ENCODE measurements at regions not wholly inside any gene's neighbourhood (a gene's known extent, or its start where the extent isn't known, plus 50 kb on each side); places are given as distances from the start of the nearest gene placed in this dataset.

GRCh38 chr5:56540266-56540665 lies 275.1 kb upstream of the MAP3K1 start:
- no peak for DNase-seq

- no peak for DNase-seq
Observed at GRCh38 chr5:56538580-56538979, 276.8 kb upstream of the MAP3K1 start.

GRCh38 chr5:56535347-56535746 lies 280.0 kb upstream of the MAP3K1 start:
- no peak for DNase-seq

DNA sequence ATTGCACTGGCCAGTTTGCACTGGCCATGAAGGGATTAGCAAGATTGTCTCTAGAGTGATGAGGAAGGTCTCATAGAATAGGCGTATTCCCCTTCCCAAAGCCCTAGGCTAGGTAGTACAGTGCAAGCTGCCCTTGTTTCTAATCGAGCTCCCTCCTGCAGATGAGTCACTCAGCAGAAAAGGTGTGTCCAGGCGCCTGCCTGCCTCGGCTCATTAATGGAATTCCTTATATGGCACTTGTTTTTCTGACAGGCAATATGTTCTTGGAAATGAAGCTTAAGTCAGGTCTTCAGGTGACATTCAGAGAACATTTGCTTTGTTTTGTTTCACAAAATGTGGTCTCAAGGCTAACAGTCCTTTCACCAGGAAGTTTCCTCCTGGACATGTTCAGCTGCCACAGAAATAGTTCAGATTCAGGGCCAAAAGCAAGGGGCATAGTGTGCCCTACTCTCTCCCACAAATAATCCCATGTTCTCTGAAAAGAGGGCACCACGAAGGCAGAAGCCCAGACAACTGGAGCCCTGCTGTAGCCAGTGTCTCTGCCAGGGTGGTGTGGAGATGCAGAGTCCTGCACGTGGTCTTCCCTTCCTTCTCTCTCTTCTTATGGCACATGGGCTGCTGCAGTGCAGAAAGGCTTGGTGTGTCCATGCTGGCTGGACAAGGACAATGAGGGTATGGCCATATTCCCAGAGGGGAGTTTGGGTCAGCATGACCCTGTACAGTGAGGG lies 281.1 kb upstream of the MAP3K1 start:
- no peak for DNase-seq

- DNase-seq, result no peak
Observed at GRCh38 chr5:56532466-56532865, 282.9 kb upstream of the MAP3K1 start.

GRCh38 chr5:56530626-56531138 lies 284.7 kb upstream of the MAP3K1 start:
- DNase-seq, result no peak

GRCh38 chr5:56529666-56530430 lies 285.5 kb upstream of the MAP3K1 start:
- DNase-seq, result no peak

DNA sequence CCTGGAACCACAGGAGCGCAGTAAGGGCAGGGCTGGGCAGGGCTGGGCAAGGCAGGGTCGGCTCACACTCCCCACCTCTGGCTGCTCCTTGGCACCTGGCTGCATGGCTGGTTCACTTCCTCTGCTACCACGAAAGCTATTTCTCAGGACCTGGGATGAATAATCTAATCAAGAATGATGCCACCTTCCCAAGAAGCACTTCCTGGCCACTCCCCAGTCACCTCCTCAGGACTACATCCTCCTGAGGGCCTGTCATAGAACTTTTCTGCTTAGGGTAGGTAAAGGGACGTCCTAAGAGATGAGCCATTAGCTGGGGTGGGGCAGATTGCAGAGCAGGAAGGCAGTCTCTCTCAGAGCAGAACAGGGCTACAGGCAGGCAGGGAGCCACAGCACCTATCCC lies 288.2 kb upstream of the MAP3K1 start:
- no peak for DNase-seq

GRCh38 chr5:56525113-56525512 lies 290.2 kb upstream of the MAP3K1 start:
- DNase-seq, result no peak

GRCh38 chr5:56523790-56524575 lies 290.9 kb upstream of the ANKRD55 start:
- no peak for DNase-seq

GRCh38 chr5:56522960-56523359 lies 289.8 kb upstream of the ANKRD55 start:
- DNase-seq, result no peak

GRCh38 chr5:56522169-56522568 lies 289.0 kb upstream of the ANKRD55 start:
- no peak for DNase-seq

DNA sequence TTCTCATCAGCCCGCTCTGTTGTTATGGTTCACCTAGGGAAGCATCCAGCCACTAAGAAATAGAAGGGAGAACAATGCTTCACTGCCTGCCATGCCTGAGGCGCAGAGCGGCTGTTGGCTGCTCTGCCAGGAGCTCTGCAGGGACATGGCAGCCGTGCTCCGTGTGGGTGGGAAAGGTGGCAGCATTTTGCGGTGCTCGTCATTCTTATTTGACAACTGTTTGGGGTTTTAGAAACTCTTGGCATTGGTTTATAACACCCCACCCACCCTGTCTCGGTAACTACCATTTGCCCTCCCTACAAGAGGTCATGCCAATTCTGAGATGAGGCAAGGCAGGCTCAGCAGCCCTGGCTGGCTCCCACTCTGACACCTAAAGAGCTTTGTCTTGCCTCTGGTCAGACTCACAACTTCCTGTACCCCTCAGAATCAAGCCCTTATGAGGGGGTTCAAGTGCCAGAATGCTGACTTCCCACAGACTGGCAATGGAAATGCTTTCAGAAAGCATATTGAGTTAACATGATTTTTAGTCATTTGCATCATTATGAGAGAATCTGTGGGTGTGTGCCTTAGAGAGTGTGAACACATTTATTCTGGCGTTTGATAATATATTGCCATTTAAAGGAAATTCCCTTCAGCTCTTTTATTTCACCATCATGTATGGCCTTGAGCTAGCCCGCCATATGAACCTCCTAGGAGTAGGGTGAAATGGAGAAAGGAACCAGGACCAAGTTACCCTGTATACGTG lies 288.0 kb upstream of the ANKRD55 start:
- DNase-seq, result no peak

DNA sequence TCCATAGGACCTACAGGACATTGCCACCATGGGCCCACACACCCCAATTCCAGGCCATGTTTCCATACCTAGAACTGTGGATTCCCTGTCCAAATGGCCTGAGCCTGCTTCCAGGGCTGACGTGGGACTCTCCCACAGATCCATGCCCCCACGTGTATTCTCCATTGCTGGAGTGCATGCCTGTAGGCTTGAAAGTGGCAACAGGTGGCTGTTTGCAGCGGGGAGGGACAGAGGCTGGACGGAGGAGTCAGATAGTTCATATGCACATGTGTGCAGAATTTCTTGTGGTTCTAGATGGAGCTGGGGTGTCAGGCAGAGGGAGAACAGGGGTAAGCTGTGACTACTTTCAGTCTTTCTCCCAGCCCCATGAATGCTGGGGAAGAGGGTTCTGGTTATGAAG lies 285.7 kb upstream of the ANKRD55 start:
- DNase-seq, result no peak

DNA sequence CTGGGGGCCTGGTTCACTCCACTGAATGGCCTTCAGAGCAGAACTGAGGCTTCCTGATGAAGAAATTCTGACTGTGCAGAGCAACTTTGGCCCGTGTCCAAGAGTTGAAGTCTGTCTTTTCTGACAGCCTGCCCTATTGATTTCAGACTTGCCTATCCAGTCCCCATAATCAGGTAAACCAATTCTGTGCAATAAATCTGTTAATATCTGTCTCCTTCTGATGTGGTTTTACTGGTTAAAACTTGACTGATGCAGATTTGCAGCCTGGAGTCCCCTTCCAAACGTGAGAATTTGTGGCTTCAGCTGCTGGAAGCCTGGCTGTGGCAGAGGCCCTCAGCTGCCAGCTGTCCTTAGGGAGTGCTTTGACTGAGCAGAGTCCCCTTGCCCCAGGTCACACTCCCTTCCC lies 283.9 kb upstream of the ANKRD55 start:
- no peak for DNase-seq

GRCh38 chr5:56516441-56516840 lies 283.3 kb upstream of the ANKRD55 start:
- no peak for DNase-seq

DNA sequence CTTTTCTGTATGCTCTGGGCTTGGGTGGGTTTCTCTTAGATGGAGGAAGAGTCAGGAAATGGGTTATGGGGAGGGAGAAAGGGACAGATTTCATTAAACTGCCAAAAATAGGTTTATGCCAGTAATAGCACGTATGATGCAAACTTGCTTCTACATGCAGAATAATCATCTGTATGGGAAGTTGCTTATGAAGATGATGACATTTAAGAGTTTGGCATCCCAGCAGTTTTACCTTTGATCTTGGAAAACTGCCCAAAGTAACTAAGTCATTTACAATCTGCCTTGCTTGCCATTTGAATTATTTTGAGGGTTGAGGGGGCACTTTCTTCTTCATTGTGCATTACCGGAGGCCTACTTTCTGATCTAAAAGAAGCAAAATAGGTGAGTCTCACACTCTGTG lies 282.9 kb upstream of the ANKRD55 start:
- DNase-seq, result no peak

GRCh38 chr5:56515011-56515410 lies 281.9 kb upstream of the ANKRD55 start:
- DNase-seq, result no peak

DNA sequence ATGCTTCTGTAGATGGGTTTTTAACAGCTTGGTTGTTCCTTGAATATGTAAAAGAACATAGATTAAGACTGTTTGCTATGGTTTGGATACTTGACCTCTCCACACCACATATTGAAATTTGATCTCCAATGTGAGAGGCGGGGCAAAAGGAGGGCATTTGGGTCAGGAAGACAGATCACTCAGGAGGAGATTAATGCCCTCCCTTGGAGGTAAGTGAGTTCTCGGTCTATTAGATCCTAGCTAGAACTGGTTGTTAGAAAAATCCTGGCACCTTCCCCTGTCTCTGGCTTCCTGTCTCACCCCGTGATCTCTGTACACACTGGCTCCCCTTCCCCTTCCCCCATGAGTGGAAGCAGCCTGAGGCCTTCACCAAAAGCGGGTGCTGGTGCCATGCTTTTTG lies 281.1 kb upstream of the ANKRD55 start:
- DNase-seq, result no peak

- DNase-seq, result no peak
Observed at GRCh38 chr5:56513141-56513540, 280.0 kb upstream of the ANKRD55 start.

GRCh38 chr5:56512313-56512996 lies 279.3 kb upstream of the ANKRD55 start:
- DNase-seq, result no peak

- DNase-seq, result no peak
Observed at GRCh38 chr5:56511326-56511841, 278.3 kb upstream of the ANKRD55 start.

Measured in NCI-H187 (cell line).